ENCODE measurements at regions not wholly inside any gene's neighbourhood (a gene's known extent, or its start where the extent isn't known, plus 50 kb on each side); places are given as distances from the start of the nearest gene placed in this dataset.

DNA sequence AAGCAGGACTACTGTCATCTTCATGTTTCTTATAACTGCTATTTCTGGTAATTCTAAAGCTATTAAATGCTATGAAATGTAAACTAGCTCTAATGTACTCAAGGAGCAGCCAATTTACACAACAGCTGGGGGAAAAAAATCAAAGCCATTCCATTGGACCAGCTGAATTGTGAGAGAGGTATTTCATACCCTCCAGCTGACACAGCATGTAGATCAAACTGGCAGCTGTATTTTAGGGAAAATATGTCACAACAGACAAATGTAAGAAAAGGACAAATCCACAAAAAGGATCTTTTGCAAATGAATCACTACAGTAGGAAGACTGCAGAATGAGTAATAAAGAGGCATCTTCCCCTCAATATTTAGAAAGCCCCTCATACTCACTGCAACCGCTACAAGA is 65.2 kb upstream of the FAM47B start:
- TF ChIP-seq POLR2AphosphoS5 (IDR thresholded peaks at IDR 0.05; ENCODE audit: low read depth): no peak
- TF ChIP-seq SPI1 (IDR thresholded peaks at IDR 0.05; ENCODE audit: borderline replicate concordance, low read depth): no peak
- TF ChIP-seq GABPA (IDR thresholded peaks at IDR 0.05; ENCODE audit: low read depth): no peak
- TF ChIP-seq, protein P1, sequence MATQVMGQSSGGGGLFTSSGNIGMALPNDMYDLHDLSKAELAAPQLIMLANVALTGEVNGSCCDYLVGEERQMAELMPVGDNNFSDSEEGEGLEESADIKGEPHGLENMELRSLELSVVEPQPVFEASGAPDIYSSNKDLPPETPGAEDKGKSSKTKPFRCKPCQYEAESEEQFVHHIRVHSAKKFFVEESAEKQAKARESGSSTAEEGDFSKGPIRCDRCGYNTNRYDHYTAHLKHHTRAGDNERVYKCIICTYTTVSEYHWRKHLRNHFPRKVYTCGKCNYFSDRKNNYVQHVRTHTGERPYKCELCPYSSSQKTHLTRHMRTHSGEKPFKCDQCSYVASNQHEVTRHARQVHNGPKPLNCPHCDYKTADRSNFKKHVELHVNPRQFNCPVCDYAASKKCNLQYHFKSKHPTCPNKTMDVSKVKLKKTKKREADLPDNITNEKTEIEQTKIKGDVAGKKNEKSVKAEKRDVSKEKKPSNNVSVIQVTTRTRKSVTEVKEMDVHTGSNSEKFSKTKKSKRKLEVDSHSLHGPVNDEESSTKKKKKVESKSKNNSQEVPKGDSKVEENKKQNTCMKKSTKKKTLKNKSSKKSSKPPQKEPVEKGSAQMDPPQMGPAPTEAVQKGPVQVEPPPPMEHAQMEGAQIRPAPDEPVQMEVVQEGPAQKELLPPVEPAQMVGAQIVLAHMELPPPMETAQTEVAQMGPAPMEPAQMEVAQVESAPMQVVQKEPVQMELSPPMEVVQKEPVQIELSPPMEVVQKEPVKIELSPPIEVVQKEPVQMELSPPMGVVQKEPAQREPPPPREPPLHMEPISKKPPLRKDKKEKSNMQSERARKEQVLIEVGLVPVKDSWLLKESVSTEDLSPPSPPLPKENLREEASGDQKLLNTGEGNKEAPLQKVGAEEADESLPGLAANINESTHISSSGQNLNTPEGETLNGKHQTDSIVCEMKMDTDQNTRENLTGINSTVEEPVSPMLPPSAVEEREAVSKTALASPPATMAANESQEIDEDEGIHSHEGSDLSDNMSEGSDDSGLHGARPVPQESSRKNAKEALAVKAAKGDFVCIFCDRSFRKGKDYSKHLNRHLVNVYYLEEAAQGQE (IDR thresholded peaks at IDR 0.05; ENCODE audit: insufficient replicate concordance, low read depth): no peak
- TF ChIP-seq, protein P2, sequence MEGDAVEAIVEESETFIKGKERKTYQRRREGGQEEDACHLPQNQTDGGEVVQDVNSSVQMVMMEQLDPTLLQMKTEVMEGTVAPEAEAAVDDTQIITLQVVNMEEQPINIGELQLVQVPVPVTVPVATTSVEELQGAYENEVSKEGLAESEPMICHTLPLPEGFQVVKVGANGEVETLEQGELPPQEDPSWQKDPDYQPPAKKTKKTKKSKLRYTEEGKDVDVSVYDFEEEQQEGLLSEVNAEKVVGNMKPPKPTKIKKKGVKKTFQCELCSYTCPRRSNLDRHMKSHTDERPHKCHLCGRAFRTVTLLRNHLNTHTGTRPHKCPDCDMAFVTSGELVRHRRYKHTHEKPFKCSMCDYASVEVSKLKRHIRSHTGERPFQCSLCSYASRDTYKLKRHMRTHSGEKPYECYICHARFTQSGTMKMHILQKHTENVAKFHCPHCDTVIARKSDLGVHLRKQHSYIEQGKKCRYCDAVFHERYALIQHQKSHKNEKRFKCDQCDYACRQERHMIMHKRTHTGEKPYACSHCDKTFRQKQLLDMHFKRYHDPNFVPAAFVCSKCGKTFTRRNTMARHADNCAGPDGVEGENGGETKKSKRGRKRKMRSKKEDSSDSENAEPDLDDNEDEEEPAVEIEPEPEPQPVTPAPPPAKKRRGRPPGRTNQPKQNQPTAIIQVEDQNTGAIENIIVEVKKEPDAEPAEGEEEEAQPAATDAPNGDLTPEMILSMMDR (IDR thresholded peaks at IDR 0.05; ENCODE audit: insufficient read depth, low read length): no peak
- H3K4me3 ChIP-seq (replicated peaks; ENCODE audit: insufficient read depth, low read length): no peak overlapping the region
- DNase-seq (ENCODE audit: low read depth in 1 of 2, low spot score in 1 of 2): no peak
- H3K27ac ChIP-seq (replicated peaks): no peak overlapping the region
- no peaks in the 10 kb centered on the region for H3K27me3 ChIP-seq (ENCODE audit: insufficient read depth, poor library complexity, severe bottlenecking)

GRCh38 chrX:34879346-34879745 is 63.2 kb upstream of the FAM47B start:
- TF ChIP-seq, protein P2 (IDR thresholded peaks at IDR 0.05; ENCODE audit: insufficient read depth, low read length): no peak
- TF ChIP-seq POLR2AphosphoS5 (IDR thresholded peaks at IDR 0.05; ENCODE audit: low read depth) (no peak), SPI1 (IDR thresholded peaks at IDR 0.05; ENCODE audit: borderline replicate concordance, low read depth) (no peak), GABPA (IDR thresholded peaks at IDR 0.05; ENCODE audit: low read depth) (no peak)
- TF ChIP-seq, protein P1 (IDR thresholded peaks at IDR 0.05; ENCODE audit: insufficient replicate concordance, low read depth): no peak
- no peak for DNase-seq (ENCODE audit: low read depth in 1 of 2, low spot score in 1 of 2)
- Histone ChIP-seq H3K4me3 (replicated peaks; ENCODE audit: insufficient read depth, low read length) (no peak overlapping the region), H3K27me3 (ENCODE audit: insufficient read depth, poor library complexity, severe bottlenecking) (no peaks in the 10 kb centered on the region), H3K27ac (replicated peaks) (no peak overlapping the region)

- Histone ChIP-seq H3K27ac (replicated peaks) (no peak overlapping the region), H3K27me3 (ENCODE audit: insufficient read depth, poor library complexity, severe bottlenecking) (no peaks in the 10 kb centered on the region), H3K4me3 (replicated peaks; ENCODE audit: insufficient read depth, low read length) (no peak overlapping the region)
- no peak for DNase-seq (ENCODE audit: low read depth in 1 of 2, low spot score in 1 of 2)
- TF ChIP-seq, protein P2 (IDR thresholded peaks at IDR 0.05; ENCODE audit: insufficient read depth, low read length): no peak
- TF ChIP-seq SPI1 (IDR thresholded peaks at IDR 0.05; ENCODE audit: borderline replicate concordance, low read depth): no peak
- TF ChIP-seq GABPA (IDR thresholded peaks at IDR 0.05; ENCODE audit: low read depth): no peak
- TF ChIP-seq, protein P1 (IDR thresholded peaks at IDR 0.05; ENCODE audit: insufficient replicate concordance, low read depth): no peak
- no peak for TF ChIP-seq POLR2AphosphoS5 (IDR thresholded peaks at IDR 0.05; ENCODE audit: low read depth)
Measured at GRCh38 chrX:34879886-34880285, 62.7 kb upstream of the FAM47B start.

Measured in HL-60 (cell line).